ENCODE measurements at regions not wholly inside any gene's neighbourhood (a gene's known extent, or its start where the extent isn't known, plus 50 kb on each side); places are given as distances from the start of the nearest gene placed in this dataset.
"Not testable (repeated sequence)": the region's sequence is repeated elsewhere in the genome, so short reads cannot be mapped to it uniquely, and the experiment has no call there.

DNA sequence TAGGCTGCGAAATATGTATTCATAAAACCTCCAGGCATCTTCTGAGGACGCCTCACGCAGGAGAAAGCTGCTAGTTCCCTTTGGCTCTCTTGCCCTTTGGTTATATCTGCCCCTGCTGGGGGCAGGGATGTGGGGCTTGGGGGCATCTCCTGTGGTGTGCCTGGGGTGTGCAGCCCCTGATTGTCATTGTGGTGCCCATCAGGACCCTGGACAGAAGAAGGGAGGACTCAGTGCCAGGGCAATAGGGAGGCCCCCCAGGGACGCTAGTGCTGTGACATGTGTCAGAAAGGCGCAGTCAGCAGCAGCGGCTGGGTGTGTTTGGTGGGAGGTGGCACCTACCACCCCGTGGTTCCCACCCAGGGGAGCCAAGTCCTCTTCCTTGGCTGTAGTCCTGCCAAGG lies 102.5 kb upstream of the PZP start:
- not testable (repeated sequence) for TF ChIP-seq POLR2A, CTCF, POLR2AphosphoS5, EP300 (IDR thresholded peaks at IDR 0.05)
